Right cardiac atrium (tissue), 5 donors: ENCODE measurements at regions not wholly inside any gene's neighbourhood (a gene's known extent, or its start where the extent isn't known, plus 50 kb on each side); places are given as distances from the start of the nearest gene placed in this dataset.

Source experiments
- ATAC-seq, 2 donors: fragments of 200-7000 bp; cut with Tn5 transposase; one replicate each; pipeline versions ENCODE4 v1.8.0 to v1.9.1; 2020; ENCODE audit warnings: moderate library complexity in 2 of 2, mild to moderate bottlenecking in 1 of 2
- DNase-seq, 3 donors: peaks; one replicate each; pipeline ENCODE4 v3.0.0-alpha.2; 2020
- H3K27ac ChIP-seq: one replicate; pipeline ENCODE4 v1.5.1; 2013; ENCODE audit warnings: mild to moderate bottlenecking, low read length, control low read depth, moderate library complexity
- H3K27me3 ChIP-seq: one replicate; pipeline ENCODE4 v1.6.1; 2013; ENCODE audit not compliant: control insufficient read depth, insufficient read depth
- H3K4me1 ChIP-seq: one replicate; pipeline ENCODE4 v1.6.1; 2013; ENCODE audit warnings: low read length; ENCODE audit not compliant: control insufficient read depth, insufficient read depth
- H3K4me3 ChIP-seq: one replicate; pipeline ENCODE4 v1.5.1; 2013; ENCODE audit warnings: low read length, control low read depth
- H3K9me3 ChIP-seq: one replicate; pipeline ENCODE4 v1.6.1; 2013; ENCODE audit warnings: low read length; ENCODE audit not compliant: control insufficient read depth
- WGBS: extraction: QIAGEN DNeasy Blood & Tissue Kit; methylation state at CpG from one replicate; pipeline ENCODE4 v1.1.7; 2013; 5-methylcytosine and 5-hydroxymethylcytosine counted together
- intact Hi-C, 4 donors: fragments of 100-400 bp; cut with DNase I; formaldehyde crosslinking; loops; one replicate each; pipeline versions ENCODE4 v1.11.0 to v1.14.0; 2022 to 2023
- donor health status: healthy with polysubstance abuse.
- donor health status: DM: no; HTN: yes; CAD: no.
- donor health status: DM: no; HTN: no; CAD: no.
- donor health status: DM: no; HTN: yes; CAD: no; lungs with severe emphysema.
- donor health status: DM: yes; HTN: yes; CAD: no.

GRCh38 chr10:109191823-109192222 is 731.5 kb downstream of the XPNPEP1 start:
- 67% methylated on average over 2 of the region's 2 CpGs for WGBS
- Histone ChIP-seq H3K4me1 (no peaks in the 10 kb centered on the region), H3K27ac (no peak overlapping the region), H3K4me3 (no peak overlapping the region), H3K27me3 (no peaks in the 10 kb centered on the region), H3K9me3 (peaks cover 3% of the 10 kb centered on the region)
- DNase-seq = no peak
- ATAC-seq = no peak
- intact Hi-C loops = no loop called here

DNA sequence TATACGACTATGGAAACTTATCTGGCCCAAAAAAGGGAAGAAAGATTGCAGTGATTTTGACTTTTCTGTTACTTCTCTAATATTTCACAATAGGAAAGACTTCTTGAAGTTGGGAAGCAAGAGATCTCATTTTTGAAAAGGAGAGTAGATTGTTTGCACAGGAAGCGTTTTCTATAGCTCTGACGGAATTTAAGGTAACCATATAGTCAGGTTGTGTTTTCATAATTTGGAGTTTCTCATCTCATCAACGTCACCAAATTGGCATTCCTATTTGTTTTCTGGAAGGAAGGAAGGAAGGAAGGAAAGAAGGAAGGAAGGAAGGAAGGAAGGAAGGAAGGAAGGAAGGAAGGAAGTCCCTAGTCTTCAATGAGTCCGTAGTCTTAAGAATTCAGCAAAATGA is 732.0 kb downstream of the XPNPEP1 start:
- Histone ChIP-seq H3K4me3 (no peak overlapping the region), H3K9me3 (peaks cover 5% of the 10 kb centered on the region), H3K4me1 (no peaks in the 10 kb centered on the region), H3K27me3 (no peaks in the 10 kb centered on the region), H3K27ac (no peak overlapping the region)
- WGBS = 72% methylated on average over 5 of the region's 5 CpGs
- intact Hi-C loops = no loop called here
- ATAC-seq (no peak), DNase-seq (no peak)

DNA sequence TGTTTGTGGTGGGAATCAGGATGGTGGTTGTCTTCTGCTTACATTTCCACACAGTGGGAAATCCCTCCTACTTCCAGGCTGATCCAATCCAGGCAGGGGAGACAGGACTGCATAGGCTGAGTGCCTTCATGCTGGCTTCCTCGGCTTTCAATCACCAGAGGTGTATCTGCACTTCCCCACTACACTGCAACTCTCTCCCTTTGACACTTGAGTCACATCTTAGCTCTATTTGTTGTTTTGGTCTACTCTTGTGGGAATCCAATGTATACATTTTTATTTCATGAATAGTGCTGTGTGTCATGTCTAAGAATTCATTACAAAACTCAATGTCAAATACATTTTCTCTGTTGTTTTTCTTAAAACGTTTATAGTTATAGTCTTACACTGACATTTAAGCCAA is 735.6 kb downstream of the XPNPEP1 start:
- H3K27ac ChIP-seq = no peak overlapping the region
- DNase-seq = no peak
- no peaks in the 10 kb centered on the region for H3K4me1 ChIP-seq
- H3K9me3 ChIP-seq = peaks cover 2% of the 10 kb centered on the region
- H3K4me3 ChIP-seq = no peak overlapping the region
- ATAC-seq = no peak
- intact Hi-C loops = no loop called here
- no peaks in the 10 kb centered on the region for H3K27me3 ChIP-seq
- WGBS = 19% methylated on average over 2 of the region's 2 CpGs

DNA sequence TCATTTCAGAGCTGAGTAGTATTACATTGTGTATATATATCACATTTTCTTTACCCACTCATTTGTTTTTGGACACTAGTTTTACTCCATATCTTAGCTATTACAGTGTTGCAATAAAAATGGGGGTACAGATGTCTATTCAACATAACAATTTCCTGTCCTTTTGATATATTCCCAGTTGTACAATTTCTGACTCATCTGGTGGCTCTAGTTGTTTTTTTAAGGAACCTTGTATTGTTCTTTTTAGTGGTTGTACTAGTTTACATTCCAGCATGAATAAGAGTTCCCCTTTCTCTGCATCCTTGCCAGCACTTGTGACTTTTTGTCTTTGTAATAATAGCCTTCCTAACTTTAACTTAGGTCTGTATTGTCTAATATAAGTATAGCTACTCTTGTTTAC is 739.9 kb downstream of the XPNPEP1 start:
- Histone ChIP-seq H3K27me3 (no peaks in the 10 kb centered on the region), H3K9me3 (peaks cover 2% of the 10 kb centered on the region), H3K27ac (no peak overlapping the region), H3K4me1 (no peaks in the 10 kb centered on the region), H3K4me3 (no peak overlapping the region)
- intact Hi-C loops = no loop called here
- no peak for ATAC-seq
- DNase-seq = no peak

GRCh38 chr10:109178591-109178990 is 744.7 kb downstream of the XPNPEP1 start:
- WGBS = 67% methylated on average over 1 of the region's 1 CpG
- no peak for ATAC-seq
- Histone ChIP-seq H3K27ac (no peak overlapping the region), H3K4me3 (no peak overlapping the region), H3K27me3 (no peaks in the 10 kb centered on the region), H3K4me1 (no peaks in the 10 kb centered on the region), H3K9me3 (no peaks in the 10 kb centered on the region)
- intact Hi-C loops = no loop called here
- DNase-seq = no peak

GRCh38 chr10:109174526-109174925 is 748.8 kb downstream of the XPNPEP1 start:
- Histone ChIP-seq H3K4me3 (no peak overlapping the region), H3K27me3 (no peaks in the 10 kb centered on the region), H3K9me3 (no peaks in the 10 kb centered on the region), H3K4me1 (no peaks in the 10 kb centered on the region), H3K27ac (no peak overlapping the region)
- DNase-seq (no peak), ATAC-seq (no peak)
- 57% methylated on average over 2 of the region's 2 CpGs for WGBS
- intact Hi-C loops = no loop called here

GRCh38 chr10:109173937-109174336 is 749.4 kb downstream of the XPNPEP1 start:
- Histone ChIP-seq H3K27ac (no peak overlapping the region), H3K4me3 (no peak overlapping the region), H3K4me1 (no peaks in the 10 kb centered on the region), H3K27me3 (no peaks in the 10 kb centered on the region), H3K9me3 (no peaks in the 10 kb centered on the region)
- ATAC-seq (no peak), DNase-seq (no peak)
- intact Hi-C loops = no loop called here
- WGBS = 22% methylated on average over 2 of the region's 2 CpGs

- Histone ChIP-seq H3K4me1 (no peaks in the 10 kb centered on the region), H3K27ac (no peak overlapping the region), H3K27me3 (no peaks in the 10 kb centered on the region), H3K4me3 (no peak overlapping the region), H3K9me3 (no peaks in the 10 kb centered on the region)
- ATAC-seq = no peak
- 29% methylated on average over 2 of the region's 2 CpGs for WGBS
- intact Hi-C loops = no loop called here
- no peak for DNase-seq
These were observed 750.2 kb downstream of the XPNPEP1 start for GRCh38 chr10:109173121-109173520.

DNA sequence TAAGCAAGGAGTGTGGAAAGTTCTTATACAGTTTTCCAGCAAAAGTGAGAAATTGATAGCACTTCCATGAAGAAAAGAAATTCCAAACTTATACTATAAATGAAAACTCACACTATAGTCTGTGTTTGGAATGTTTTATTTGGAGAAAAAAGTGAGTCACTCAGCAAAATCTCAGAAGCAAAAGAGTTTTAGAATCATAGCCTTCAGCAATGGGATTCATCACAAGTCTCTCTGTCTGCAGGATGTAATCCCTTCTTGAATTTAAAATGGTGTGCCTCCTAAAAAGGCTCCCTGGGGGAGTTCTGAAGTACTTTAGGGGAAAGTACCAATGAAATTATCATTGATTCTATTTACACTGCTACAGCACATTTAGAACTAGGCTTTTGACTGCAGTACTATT is 756.4 kb downstream of the XPNPEP1 start:
- intact Hi-C loops = no loop called here
- H3K27ac ChIP-seq = no peak overlapping the region
- no peak overlapping the region for H3K4me3 ChIP-seq
- ATAC-seq = no peak
- H3K9me3 ChIP-seq = no peaks in the 10 kb centered on the region
- no peak for DNase-seq
- H3K27me3 ChIP-seq = no peaks in the 10 kb centered on the region
- H3K4me1 ChIP-seq = no peaks in the 10 kb centered on the region

- 79% methylated on average over 4 of the region's 4 CpGs for WGBS
- intact Hi-C loops = no loop called here
- H3K27ac ChIP-seq = no peak overlapping the region
These were observed 764.0 kb downstream of the XPNPEP1 start for GRCh38 chr10:109159351-109159750.

DNA sequence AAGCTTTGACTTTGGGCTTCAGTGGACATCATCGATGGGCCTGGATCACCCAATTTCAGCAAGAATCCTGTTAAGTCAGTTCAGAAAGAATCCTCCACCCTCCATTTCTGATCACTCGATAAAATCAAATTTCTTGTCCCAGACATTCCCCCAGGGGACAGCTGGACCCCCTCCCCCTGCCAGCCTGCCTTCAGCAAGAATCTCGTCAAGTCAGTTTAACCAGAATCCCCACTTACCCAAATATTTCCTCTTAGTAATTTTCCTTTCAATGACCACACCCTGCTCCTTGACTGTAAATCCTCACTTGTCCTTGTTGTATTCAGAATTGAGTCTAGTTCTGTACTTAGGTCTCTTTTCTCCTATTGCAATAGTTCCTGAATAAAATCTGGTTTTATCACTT is 766.9 kb downstream of the XPNPEP1 start:
- 78% methylated on average over 3 of the region's 3 CpGs for WGBS
- DNase-seq (no peak), ATAC-seq (no peak)
- H3K27me3 ChIP-seq = no peaks in the 10 kb centered on the region
- no peaks in the 10 kb centered on the region for H3K9me3 ChIP-seq
- intact Hi-C loops = no loop called here
- no peak overlapping the region for H3K27ac ChIP-seq
- no peaks in the 10 kb centered on the region for H3K4me1 ChIP-seq
- no peak overlapping the region for H3K4me3 ChIP-seq

More at GRCh38 chr10:109159351-109159750, 764.0 kb downstream of the XPNPEP1 start:
- no peaks in the 10 kb centered on the region for H3K4me1 ChIP-seq
- DNase-seq (no peak), ATAC-seq (no peak)
- no peaks in the 10 kb centered on the region for H3K9me3 ChIP-seq
- no peak overlapping the region for H3K4me3 ChIP-seq
- no peaks in the 10 kb centered on the region for H3K27me3 ChIP-seq

GRCh38 chr10:109149666-109150350 is 773.5 kb downstream of the XPNPEP1 start:
- no peaks in the 10 kb centered on the region for H3K27me3 ChIP-seq
- no peak for ATAC-seq
- no peak overlapping the region for H3K4me3 ChIP-seq
- intact Hi-C loops = no loop called here
- no peaks in the 10 kb centered on the region for H3K9me3 ChIP-seq
- no peaks in the 10 kb centered on the region for H3K4me1 ChIP-seq
- DNase-seq = no peak
- H3K27ac ChIP-seq = no peak overlapping the region
